H4 (cell line): ENCODE measurements at regions not wholly inside any gene's neighbourhood (a gene's known extent, or its start where the extent isn't known, plus 50 kb on each side); places are given as distances from the start of the nearest gene placed in this dataset.

Source experiments
- DNase-seq: peaks from one replicate; pipeline ENCODE4 v3.0.0-alpha.2; 2015; ENCODE audit warnings: low spot score

DNA sequence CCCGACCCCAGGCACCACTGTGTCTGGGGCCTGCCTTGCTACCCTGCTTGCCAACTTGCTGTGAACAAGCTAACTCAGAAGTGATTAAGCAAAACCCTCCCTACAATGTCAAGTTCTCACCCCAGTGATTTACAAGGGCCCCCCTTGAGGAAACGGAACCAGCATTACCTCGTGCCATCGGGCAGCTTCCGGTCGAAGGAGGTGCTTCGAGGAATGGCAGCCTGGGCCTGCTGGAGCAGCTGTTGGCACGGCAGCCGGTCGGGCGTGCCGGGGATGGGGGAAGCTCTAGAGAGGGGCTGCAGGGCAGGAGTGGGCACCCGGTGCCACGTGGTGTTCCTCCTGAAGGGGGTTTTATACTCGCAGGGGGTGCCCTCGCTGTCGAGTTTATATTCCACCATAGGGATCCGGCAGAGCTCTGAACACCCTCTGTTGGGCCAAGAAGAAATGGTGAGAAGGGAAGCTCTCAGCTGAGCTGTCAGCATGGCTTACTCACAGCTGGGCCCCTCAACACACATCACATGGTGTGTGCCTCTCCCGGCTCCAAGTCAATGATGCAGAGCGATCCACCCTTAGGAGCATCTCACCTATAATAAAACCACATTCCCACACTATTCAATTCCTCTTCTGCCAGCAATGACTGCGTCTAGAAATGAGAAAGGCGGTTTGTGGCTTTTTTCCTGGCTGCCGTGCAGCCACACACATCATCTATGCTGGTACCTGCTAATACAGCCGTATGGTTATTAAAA lies 184.4 kb downstream of the SIPA1L2 start:
- DNase-seq = no peak

GRCh38 chr1:232443372-232443771 lies 186.6 kb downstream of the SIPA1L2 start:
- DNase-seq = no peak

GRCh38 chr1:232441036-232441411 lies 188.9 kb downstream of the SIPA1L2 start:
- DNase-seq = no peak

DNA sequence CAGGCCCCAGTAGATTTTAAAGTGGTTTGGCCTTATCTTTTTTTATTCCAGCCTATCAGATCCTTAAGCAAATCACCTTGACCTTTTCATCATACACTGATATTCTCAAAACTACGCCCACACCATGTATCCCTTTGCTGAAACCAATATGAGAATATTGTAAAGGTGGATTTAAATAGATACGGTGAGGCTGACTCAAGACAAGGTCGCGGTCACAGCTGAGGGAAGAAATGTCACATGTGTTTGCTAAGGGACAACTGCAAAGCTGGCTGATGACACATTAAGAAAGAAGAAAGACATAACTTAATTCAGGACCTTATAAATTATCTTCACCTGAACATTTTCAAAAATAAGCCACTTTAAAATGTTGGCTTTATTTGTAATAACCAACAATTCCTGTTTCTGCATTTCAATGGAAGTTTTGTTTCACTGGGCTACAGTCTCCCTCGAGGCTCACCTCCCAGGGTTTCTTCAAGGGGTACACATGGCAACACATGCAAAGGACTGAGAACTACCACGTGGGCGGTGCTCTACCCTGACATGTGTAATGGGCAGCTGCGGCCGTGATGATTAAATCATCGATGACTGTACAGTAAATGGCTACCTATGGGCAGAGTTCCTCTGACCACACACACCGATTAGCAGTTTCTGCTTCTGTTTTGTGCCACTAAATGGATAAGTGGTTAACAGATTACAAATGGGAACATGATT lies 189.5 kb downstream of the SIPA1L2 start:
- no peak for DNase-seq

DNA sequence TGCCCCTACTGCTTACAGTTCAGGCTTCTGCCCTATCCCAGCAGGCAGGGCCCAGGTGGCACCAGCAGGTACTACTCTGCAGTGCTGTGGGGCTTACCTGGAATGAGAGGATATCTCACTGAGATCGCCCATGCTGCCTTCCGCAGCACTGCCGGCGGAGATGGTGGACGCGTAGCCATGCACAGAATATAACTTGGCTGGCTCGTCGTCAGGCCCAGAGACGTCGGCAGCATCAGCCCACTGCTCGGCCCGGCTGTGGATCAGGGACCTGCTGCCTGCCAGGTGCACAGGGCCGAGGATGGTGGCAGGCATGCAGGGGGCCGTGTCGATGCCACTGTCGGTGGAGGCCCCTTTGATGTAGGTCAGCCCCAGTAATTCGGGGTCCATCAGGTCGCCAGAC lies 190.9 kb downstream of the SIPA1L2 start:
- no peak for DNase-seq

- DNase-seq = no peak
Observed at GRCh38 chr1:232438476-232438875, 191.5 kb downstream of the SIPA1L2 start.

DNA sequence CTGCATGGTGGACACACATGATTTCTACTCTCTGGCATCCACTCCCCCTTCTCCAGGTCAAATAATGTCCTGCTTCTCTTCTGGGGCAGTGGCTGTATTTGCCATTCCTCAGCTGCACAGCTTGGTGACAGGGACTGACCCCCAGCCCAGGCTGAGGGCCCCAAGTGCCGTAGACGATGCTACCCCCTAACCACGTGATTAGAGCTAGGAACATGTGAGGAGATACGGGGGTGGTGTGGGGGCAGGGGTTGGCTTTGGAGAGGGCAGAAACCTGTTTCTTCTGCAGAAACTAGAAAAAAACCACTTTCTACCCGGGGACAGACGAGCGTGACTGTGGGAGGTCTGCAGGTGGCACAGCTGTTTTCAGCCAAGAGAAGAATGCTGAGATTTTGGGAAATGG lies 192.4 kb downstream of the SIPA1L2 start:
- DNase-seq = no peak

GRCh38 chr1:232435729-232436128 lies 194.2 kb downstream of the SIPA1L2 start:
- DNase-seq = no peak

DNA sequence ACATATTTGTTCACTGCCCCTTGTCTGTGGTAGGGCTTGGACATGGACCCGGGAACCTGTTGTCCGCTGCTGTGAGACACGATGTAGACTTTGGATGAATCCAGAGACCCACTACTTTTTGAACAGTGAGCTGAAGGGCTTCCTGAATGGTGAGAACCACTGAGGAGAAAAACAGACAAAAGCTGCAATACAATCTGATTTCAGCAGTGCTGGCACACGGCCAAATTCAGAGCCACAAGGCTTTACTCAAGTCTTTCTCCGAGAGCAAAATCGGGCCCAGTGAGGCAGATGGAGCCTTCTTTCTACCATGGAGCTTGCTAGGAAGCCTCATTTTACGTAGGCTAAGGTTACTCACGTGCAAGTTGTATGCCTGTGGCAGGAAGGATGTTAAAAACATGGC lies 197.6 kb downstream of the SIPA1L2 start:
- DNase-seq = no peak

- no peak for DNase-seq
Observed at GRCh38 chr1:232431748-232432147, 198.2 kb downstream of the SIPA1L2 start.

- no peak for DNase-seq
Observed at GRCh38 chr1:232431326-232431725, 198.6 kb downstream of the SIPA1L2 start.

DNA sequence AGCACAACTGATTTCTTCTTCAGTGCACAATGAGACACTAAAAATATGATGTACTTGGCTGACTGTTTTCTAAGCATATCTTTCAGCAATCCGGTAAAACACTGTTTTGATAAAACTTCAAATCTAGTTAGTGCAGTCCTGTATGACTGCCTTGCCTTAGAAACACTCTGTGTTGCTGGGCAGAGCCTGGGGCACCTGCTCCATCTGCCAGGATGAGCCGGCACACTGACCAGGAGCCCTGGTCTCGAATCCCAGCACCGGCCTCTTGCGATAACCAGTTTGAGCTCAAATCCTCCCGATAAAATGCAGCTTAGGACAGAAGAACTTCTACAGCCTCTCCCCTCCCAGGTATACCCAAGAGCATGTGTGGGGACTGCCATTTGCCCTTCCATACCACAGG lies 199.5 kb downstream of the SIPA1L2 start:
- no peak for DNase-seq

DNA sequence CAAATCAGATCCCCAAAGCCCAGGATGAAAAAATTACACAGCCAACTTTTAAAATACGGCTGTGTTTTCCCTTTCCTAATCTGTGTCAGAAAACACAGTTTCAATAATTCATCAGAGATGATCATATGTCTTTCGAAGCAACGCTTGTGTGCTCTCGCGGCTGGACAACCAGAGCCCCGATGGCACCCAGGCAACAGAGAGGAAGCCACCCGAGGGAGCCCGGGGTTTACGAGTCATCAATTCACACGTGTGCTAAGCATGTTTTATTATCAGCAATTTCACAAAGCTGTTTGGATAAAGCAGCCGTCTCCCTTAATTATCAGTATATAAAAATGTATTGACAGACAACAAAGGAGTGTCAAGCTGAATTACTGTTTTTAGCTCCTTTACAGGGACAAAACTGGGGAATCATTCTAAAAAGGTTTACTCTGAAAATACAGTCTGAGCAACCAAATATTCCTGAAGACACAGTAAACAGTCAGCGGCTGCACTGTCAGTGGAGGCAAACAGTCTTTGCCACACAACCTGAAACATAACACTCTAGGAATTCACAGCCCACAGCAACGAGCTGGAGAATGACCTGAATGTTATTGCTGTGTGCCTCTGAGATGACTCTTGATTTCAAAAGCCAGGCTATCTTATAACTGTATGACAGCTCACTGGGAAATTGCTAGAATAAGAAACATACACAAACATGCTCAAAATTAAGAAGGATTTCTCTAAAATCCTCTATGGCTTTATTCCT lies 201.0 kb downstream of the SIPA1L2 start:
- DNase-seq = no peak

DNA sequence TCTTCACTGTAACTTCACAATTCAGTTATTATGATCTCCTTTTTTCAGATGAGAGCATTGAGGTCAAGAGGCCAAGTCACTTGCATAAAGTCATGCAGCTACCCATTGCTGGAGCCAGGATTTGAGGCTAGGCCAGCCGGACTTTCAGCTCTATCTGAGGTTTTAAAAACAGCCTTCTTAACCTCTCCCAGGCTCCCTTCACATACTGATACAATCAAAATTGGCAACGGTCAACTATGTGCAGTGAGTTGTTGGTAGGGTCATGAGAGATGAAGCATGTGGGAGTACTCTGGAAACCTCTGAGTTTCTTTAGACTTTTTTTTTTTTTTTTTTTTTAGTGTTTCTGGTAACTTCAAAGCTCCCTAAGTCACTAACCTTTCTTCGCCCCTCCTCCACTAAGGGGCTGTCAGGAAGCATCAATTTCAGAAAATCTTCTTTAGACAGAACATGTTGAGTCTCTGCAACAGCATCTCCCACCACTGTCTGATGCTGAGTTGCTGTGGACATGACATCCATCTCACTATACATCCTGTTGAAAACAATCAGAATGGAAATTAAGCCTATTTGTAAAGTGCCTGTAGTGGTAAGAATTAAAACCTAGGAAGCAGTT lies 201.8 kb downstream of the SIPA1L2 start:
- no peak for DNase-seq

- no peak for DNase-seq
Observed at GRCh38 chr1:232426801-232427200, 203.1 kb downstream of the SIPA1L2 start.

- no peak for DNase-seq
Observed at GRCh38 chr1:232425421-232425820, 204.5 kb downstream of the SIPA1L2 start.

GRCh38 chr1:232423591-232423990 lies 206.3 kb downstream of the SIPA1L2 start:
- DNase-seq = no peak

DNA sequence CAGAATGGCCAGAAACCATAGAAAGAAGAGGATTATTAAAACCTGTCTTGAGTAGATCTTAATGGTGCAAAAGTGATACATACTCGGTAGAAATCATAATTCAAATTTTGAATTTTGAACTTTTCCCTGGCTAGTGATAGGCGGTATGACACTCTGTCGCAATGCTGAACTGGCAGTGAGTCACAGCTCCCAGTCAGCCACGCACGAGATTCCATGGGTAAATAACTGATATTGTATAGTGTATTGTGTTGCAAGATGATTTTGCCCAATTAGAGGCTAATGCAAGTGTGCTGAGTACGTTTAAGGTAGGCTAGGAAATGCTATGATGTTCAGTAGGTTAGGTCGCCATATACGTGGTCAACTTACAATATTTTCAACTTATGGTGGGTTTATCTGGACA lies 207.0 kb downstream of the SIPA1L2 start:
- DNase-seq = no peak

GRCh38 chr1:232422098-232422497 lies 207.8 kb downstream of the SIPA1L2 start:
- no peak for DNase-seq

DNA sequence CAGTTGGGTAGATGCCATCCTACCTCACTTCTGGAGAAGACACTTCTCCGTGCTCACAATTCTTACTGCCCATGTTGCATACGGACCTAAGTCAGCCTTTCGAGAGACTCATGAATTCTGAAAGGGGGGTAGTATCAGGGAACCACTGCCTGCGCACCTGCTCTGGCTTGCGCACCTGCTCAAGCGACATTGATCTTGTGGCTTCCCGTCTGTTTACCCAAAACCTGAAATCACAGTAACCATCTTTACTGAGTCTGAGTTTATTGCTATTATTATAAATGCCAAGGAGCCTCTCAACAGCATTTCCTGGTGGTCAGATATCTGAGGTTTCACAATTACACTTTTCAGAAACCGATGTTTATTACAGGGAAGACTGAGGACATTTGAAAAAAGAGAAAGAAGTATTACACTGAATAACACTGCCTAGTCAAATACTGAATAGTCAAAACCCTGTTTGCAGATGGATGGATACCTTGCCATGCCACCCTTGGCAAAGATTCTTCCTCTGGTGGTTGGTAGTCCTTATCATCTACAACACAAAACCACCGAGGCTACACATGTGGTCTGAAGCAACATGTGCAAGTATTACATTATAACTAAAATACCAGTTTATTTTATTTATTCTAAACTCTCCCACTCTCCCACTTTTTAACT lies 208.7 kb downstream of the SIPA1L2 start:
- DNase-seq = no peak

DNA sequence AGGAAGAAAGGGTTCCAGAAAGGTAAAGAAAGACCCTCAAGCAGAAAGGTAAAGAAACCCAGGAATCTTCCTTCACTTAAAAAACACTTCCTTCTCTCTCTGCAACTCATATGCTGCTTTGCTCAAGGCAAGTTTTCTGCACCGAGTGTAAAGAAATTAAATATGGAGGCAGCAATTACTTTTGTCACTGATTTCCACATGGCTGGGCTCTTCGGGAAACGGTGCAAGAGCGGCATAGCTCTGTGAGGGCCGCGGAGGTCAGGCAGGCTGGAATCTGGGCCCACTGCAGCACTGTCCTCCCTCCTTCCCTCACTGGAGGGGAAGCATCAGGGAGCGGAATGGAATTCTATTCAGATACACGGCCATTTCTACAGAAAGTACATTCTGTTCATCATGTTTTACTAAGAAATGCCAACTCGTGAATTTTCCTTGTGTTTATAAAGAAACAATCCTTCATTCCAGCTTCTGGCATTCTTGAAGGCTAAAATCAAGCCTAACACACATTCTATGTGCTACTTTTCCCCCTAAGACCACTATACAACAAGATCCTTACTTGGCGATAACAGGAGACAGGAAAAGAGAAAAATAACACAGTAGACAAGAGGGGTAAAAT lies 212.2 kb downstream of the SIPA1L2 start:
- DNase-seq = no peak
